GM23248 (cell line): ENCODE measurements at regions not wholly inside any gene's neighbourhood (a gene's known extent, or its start where the extent isn't known, plus 50 kb on each side); places are given as distances from the start of the nearest gene placed in this dataset.
A peak's percentile ranks its signal among the peaks of the same experiment; 100 is the strongest.

Source experiments
- DNase-seq: peaks from one replicate; pipeline ENCODE4 v3.0.0-alpha.2; 2015
- H2AFZ ChIP-seq: fragments of 200-600 bp; sonication (generic); 2 replicates; pipeline ENCODE4 v1.6.1; 2016; ENCODE audit warnings: antibody characterized with exemption
- H3F3A ChIP-seq: fragments of 200-600 bp; sonication (generic); 2 replicates; pipeline ENCODE4 v1.6.1; 2016; ENCODE audit warnings: mild to moderate bottlenecking, antibody characterized with exemption, mixed run types; ENCODE audit not compliant: insufficient read depth
- H3K27ac ChIP-seq: fragments of 200-600 bp; sonication (generic); 2 replicates; pipeline ENCODE4 v1.5.1; 2016; ENCODE audit warnings: mild to moderate bottlenecking
- H3K27me3 ChIP-seq: fragments of 200-600 bp; sonication (generic); replicated peaks from 2 replicates; pipeline ENCODE4 v1.6.1; 2016; ENCODE audit warnings: mild to moderate bottlenecking; ENCODE audit not compliant: insufficient read depth
- H3K36me3 ChIP-seq: fragments of 200-600 bp; sonication (generic); 2 replicates; pipeline ENCODE4 v1.6.1; 2016; ENCODE audit warnings: low read depth, mild to moderate bottlenecking
- H3K4me1 ChIP-seq: fragments of 200-600 bp; sonication (generic); 2 replicates; pipeline ENCODE4 v1.6.1; 2016; ENCODE audit warnings: mild to moderate bottlenecking; ENCODE audit not compliant: insufficient read depth
- H3K4me2 ChIP-seq: fragments of 200-600 bp; sonication (generic); one replicate; pipeline ENCODE4 v1.6.1; 2016; ENCODE audit warnings: mild to moderate bottlenecking; ENCODE audit not compliant: unreplicated experiment
- H3K4me3 ChIP-seq: fragments of 200-600 bp; sonication (generic); 2 replicates; pipeline ENCODE4 v1.5.1; 2016; ENCODE audit warnings: mild to moderate bottlenecking
- H3K79me2 ChIP-seq: fragments of 200-600 bp; sonication (generic); 2 replicates; pipeline ENCODE4 v1.6.1; 2016; ENCODE audit warnings: mild to moderate bottlenecking; ENCODE audit not compliant: insufficient read depth
- H3K9ac ChIP-seq: fragments of 200-600 bp; sonication (generic); 2 replicates; pipeline ENCODE4 v1.6.1; 2016; ENCODE audit warnings: mild to moderate bottlenecking
- H3K9me2 ChIP-seq: fragments of 200-600 bp; sonication (generic); 2 replicates; pipeline ENCODE4 v1.6.1; 2016; ENCODE audit warnings: mixed run types, mild to moderate bottlenecking, moderate library complexity; ENCODE audit not compliant: insufficient read depth
- H3K9me3 ChIP-seq: fragments of 200-600 bp; sonication (generic); one replicate; pipeline ENCODE4 v1.6.1; 2017; ENCODE audit warnings: low read depth
- H4K20me1 ChIP-seq: fragments of 200-600 bp; sonication (generic); 2 replicates; pipeline ENCODE4 v1.6.0; 2016; ENCODE audit not compliant: insufficient read depth
- EZH2 ChIP-seq: fragments of 200-600 bp; sonication (generic); IDR thresholded peaks from 2 replicates; pipeline ENCODE4 v1.6.1; 2018; ENCODE audit warnings: antibody characterized with exemption, mild to moderate bottlenecking; ENCODE audit not compliant: insufficient read depth, poor library complexity, severe bottlenecking
- EZH2phosphoT487 ChIP-seq: fragments of 200-600 bp; sonication (generic); IDR thresholded peaks from 2 replicates; pipeline ENCODE4 v1.6.1; 2018; ENCODE audit warnings: antibody characterized with exemption, moderate library complexity, mild to moderate bottlenecking, low read depth; ENCODE audit not compliant: insufficient read depth
- WGBS, 2 experiments: methylation state at CpG; one replicate each; pipeline ENCODE4 v1.1.6; 2015 to 2017; ENCODE audit warnings: low lambda C conversion rate in 2 of 2, low coverage in 1 of 2; ENCODE audit errors: missing lambda C conversion rate in 2 of 2; 5-methylcytosine and 5-hydroxymethylcytosine counted together
- in situ Hi-C: fragments of 300-500 bp; cut with MboI; formaldehyde crosslinking; loops from 2 replicates; pipeline ENCODE4 v1.15.0; 2020

- Histone ChIP-seq H3F3A (no peaks in the 10 kb centered on the region), H3K9ac (no peak overlapping the region), H3K9me2 (no peaks in the 10 kb centered on the region), H3K36me3 (no peaks in the 10 kb centered on the region), H4K20me1 (no peaks in the 10 kb centered on the region), H2AFZ (no peak overlapping the region), H3K4me2 (no peak overlapping the region), H3K4me1 (no peaks in the 10 kb centered on the region), H3K27me3 (peaks cover 16% of the 10 kb centered on the region; the same call in 1 of the 2 replicates), H3K4me3 (no peak overlapping the region), H3K79me2 (no peaks in the 10 kb centered on the region), H3K9me3 (no peaks in the 10 kb centered on the region), H3K27ac (no peak overlapping the region)
- TF ChIP-seq EZH2 (no peak), EZH2phosphoT487 (no peak)
- WGBS, 2 experiments, result 59 to 64% methylated on average over 8 of the region's 8 CpGs
- peak; percentile 28 for DNase-seq
- in situ Hi-C loops, result loop anchor here (25.0 kb wide), 1 partner anchor 817 kb away; no protein-coding TSS in a partner anchor
These were observed 95.1 kb downstream of the NPY start for GRCh38 chr7:24378871-24379616.

- WGBS, 2 experiments, result 25 to 33% methylated on average over 6 of the region's 6 CpGs
- H3K36me3 ChIP-seq, result no peaks in the 10 kb centered on the region
- no peaks in the 10 kb centered on the region for H3K4me1 ChIP-seq
- in situ Hi-C loops, result loop anchor here (25.0 kb wide), 1 partner anchor 820 kb away; no protein-coding TSS in a partner anchor
- H3K4me2 ChIP-seq, result no peak overlapping the region
- H2AFZ ChIP-seq, result no peak overlapping the region
- no peak overlapping the region for H3K9ac ChIP-seq
- 0 out of 2 replicates have a peak, but pooled peaks cover 11% of the 10 kb centered on the region for H3K27me3 ChIP-seq
- H3K9me2 ChIP-seq, result no peaks in the 10 kb centered on the region
- no peak overlapping the region for H3K27ac ChIP-seq
- H3K79me2 ChIP-seq, result no peaks in the 10 kb centered on the region
- H3K9me3 ChIP-seq, result no peaks in the 10 kb centered on the region
- DNase-seq, result peak; percentile 48
- no peaks in the 10 kb centered on the region for H3F3A ChIP-seq
- no peak for TF ChIP-seq EZH2phosphoT487
- TF ChIP-seq EZH2, result no peak
- no peaks in the 10 kb centered on the region for H4K20me1 ChIP-seq
- H3K4me3 ChIP-seq, result no peak overlapping the region
These were observed 98.0 kb downstream of the NPY start for GRCh38 chr7:24381894-24382505.

GRCh38 chr7:24383055-24383454, 99.1 kb downstream of the NPY start:
- Histone ChIP-seq H2AFZ (no peak overlapping the region), H3K4me2 (no peak overlapping the region), H4K20me1 (no peaks in the 10 kb centered on the region), H3K27me3 (0 out of 2 replicates have a peak, but pooled peaks cover 10% of the 10 kb centered on the region), H3F3A (no peaks in the 10 kb centered on the region), H3K4me1 (no peaks in the 10 kb centered on the region), H3K9ac (no peak overlapping the region), H3K36me3 (no peaks in the 10 kb centered on the region), H3K9me3 (no peaks in the 10 kb centered on the region), H3K79me2 (no peaks in the 10 kb centered on the region), H3K27ac (no peak overlapping the region), H3K9me2 (no peaks in the 10 kb centered on the region), H3K4me3 (no peak overlapping the region)
- in situ Hi-C loops, result loop anchor here (25.0 kb wide), 1 partner anchor 821 kb away; no protein-coding TSS in a partner anchor
- TF ChIP-seq EZH2phosphoT487 (no peak), EZH2 (no peak)
- WGBS, 2 experiments, result 24 to 39% methylated on average over 1 of the region's 1 CpG
- DNase-seq, result no peak

- Histone ChIP-seq H3K36me3 (no peaks in the 10 kb centered on the region), H3F3A (no peaks in the 10 kb centered on the region), H3K9ac (no peak overlapping the region), H3K79me2 (no peaks in the 10 kb centered on the region), H3K4me1 (no peaks in the 10 kb centered on the region), H3K4me3 (no peak overlapping the region), H2AFZ (no peak overlapping the region), H4K20me1 (no peaks in the 10 kb centered on the region), H3K27ac (no peak overlapping the region), H3K9me3 (no peaks in the 10 kb centered on the region), H3K4me2 (no peak overlapping the region), H3K27me3 (peaks cover 8% of the 10 kb centered on the region; the same call in 1 of the 2 replicates), H3K9me2 (no peaks in the 10 kb centered on the region)
- TF ChIP-seq EZH2phosphoT487 (no peak), EZH2 (no peak)
- in situ Hi-C loops, result loop anchor here (25.0 kb wide), 1 partner anchor 822 kb away; no protein-coding TSS in a partner anchor
- WGBS, 2 experiments, result 81% methylated on average over 3 of the region's 3 CpGs
- DNase-seq, result no peak
These were observed 100.5 kb downstream of the NPY start for GRCh38 chr7:24384362-24385030.
